Pancreas (tissue), 10 donors: ENCODE measurements at regions not wholly inside any gene's neighbourhood (a gene's known extent, or its start where the extent isn't known, plus 50 kb on each side); places are given as distances from the start of the nearest gene placed in this dataset.
"Not testable (repeated sequence)": the region's sequence is repeated elsewhere in the genome, so short reads cannot be mapped to it uniquely, and the experiment has no call there.

Experiments used
- ATAC-seq, 4 donors: fragments of 200-7000 bp; cut with Tn5 transposase; one replicate each; pipeline versions ENCODE4 v1.8.0 to v1.9.1; 2020; ENCODE audit warnings: mild to moderate bottlenecking in 4 of 4, moderate library complexity in 4 of 4
- DNase-seq, 6 donors: peaks; one replicate each; pipeline ENCODE4 v3.0.0-alpha.2; 2020
- FAIRE-seq: peaks from 2 replicates; lab custom pipeline; 2012; peaks lifted over from hg19 to GRCh38; lab: Jason Lieb, UNC
- H3K27ac ChIP-seq, 4 donors: fragments of 200-600 bp; sonication (generic); 1 replicate in 3 of 4; 2 replicates in 1 of 4; pipeline versions ENCODE4 v1.5.0 to v1.8.0; 2020
- H3K27me3 ChIP-seq, 4 donors: fragments of 200-600 bp; one replicate each; pipeline ENCODE4 v1.8.0; 2021
- H3K36me3 ChIP-seq, 3 donors: fragments of 200-600 bp; sonication (generic) in 1 of 3; one replicate each; pipeline versions ENCODE4 v1.5.0 to v1.8.0; 2020 to 2021
- H3K4me1 ChIP-seq, 3 donors: fragments of 200-600 bp; one replicate each; pipeline ENCODE4 v1.8.0; 2021
- H3K4me3 ChIP-seq, 4 donors: fragments of 200-600 bp; sonication (generic) in 2 of 4; one replicate each; pipeline versions ENCODE4 v1.5.0 to v1.8.0; 2020 to 2021
- H3K9me3 ChIP-seq, 4 donors: fragments of 200-600 bp; one replicate each; pipeline ENCODE4 v1.8.0; 2021
- WGBS, 2 donors: extraction: QIAGEN DNeasy Blood & Tissue Kit; methylation state at CpG; one replicate each; pipeline ENCODE4 v1.1.7; 2013; 5-methylcytosine and 5-hydroxymethylcytosine counted together
- intact Hi-C, 3 donors: fragments of 100-400 bp; cut with DNase I; formaldehyde crosslinking; loops; one replicate each; pipeline versions ENCODE4 v1.11.1 to v1.14.2; 2022
- TF ChIP-seq, protein P1 (sequence below), 4 donors: fragments of 200-600 bp; sonication (generic) in 3 of 4; IDR thresholded peaks; one replicate each; pipeline versions ENCODE4 v1.5.0 to v1.8.0; 2021; ENCODE audit warnings: antibody characterized with exemption in 4 of 4
- donor health status: healthy with polysubstance abuse.
- donor health status: DM: no; HTN: no; CAD: no; lungs with moderate emphysema.
- donor health status: DM: no; HTN: no; CAD: no.
- donor health status: control.
- donor health status: control.
- donor health status: Bipolar disorder and iron deficiency.
- donor health status: DM: yes; HTN: yes; CAD: no.
- donor health status: DM: no; HTN: no; CAD: no.
- donor health status: DM: no; HTN: no; CAD: no.
- donor health status: DM: yes; HTN: yes; CAD: no.

DNA sequence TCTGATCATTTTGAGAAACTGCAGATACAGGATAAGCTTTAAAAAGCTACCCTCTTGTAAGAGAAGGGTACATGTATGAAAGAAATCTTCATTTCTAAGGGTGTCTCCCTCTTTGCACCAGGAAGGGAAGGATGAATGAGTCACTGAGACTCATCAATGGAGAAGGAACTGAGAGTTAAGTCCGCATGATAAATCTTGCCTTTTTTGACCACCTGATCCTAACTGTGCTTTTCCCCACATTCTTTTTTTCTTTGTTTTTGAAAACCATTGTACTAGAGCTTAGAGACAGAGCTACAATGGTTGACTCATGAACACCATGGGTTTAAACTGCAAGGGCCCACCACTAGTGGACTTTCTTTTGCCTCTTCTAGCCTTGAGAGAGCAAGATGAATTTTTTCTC is 353.0 kb upstream of the RGS17 start:
- H3K4me1 ChIP-seq: no peaks in the 10 kb centered on the region
- no peaks in the 10 kb centered on the region for H3K27me3 ChIP-seq
- intact Hi-C loops: no loop called here
- no peak overlapping the region for H3K4me3 ChIP-seq
- H3K27ac ChIP-seq: no peak overlapping the region
- FAIRE-seq (no peak), ATAC-seq (no peak), DNase-seq (no peak)
- no peaks in the 10 kb centered on the region for H3K36me3 ChIP-seq
- TF ChIP-seq, protein P1, sequence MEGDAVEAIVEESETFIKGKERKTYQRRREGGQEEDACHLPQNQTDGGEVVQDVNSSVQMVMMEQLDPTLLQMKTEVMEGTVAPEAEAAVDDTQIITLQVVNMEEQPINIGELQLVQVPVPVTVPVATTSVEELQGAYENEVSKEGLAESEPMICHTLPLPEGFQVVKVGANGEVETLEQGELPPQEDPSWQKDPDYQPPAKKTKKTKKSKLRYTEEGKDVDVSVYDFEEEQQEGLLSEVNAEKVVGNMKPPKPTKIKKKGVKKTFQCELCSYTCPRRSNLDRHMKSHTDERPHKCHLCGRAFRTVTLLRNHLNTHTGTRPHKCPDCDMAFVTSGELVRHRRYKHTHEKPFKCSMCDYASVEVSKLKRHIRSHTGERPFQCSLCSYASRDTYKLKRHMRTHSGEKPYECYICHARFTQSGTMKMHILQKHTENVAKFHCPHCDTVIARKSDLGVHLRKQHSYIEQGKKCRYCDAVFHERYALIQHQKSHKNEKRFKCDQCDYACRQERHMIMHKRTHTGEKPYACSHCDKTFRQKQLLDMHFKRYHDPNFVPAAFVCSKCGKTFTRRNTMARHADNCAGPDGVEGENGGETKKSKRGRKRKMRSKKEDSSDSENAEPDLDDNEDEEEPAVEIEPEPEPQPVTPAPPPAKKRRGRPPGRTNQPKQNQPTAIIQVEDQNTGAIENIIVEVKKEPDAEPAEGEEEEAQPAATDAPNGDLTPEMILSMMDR (IDR thresholded peaks at IDR 0.05): no peak
- WGBS, 2 donors: 89% methylated on average over 1 of the region's 1 CpG
- H3K9me3 ChIP-seq: no peaks in the 10 kb centered on the region

DNA sequence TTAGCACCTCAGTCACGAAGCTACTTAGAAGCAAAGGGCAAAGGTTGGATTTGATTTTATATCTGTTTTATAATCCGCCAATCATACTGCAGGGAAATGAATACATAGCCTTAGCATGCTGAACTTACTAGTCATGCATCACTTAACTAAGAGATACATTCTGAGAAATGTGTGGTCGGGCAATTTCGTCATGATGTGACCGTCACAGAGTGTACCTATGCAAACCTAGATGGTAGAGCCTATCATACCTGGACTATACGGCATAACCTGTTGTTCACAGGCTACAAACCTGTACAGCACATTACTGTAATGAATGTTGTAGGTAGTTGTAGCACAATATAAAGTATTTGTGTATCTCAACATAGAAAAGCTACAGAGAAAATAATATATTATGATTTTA is 345.2 kb upstream of the RGS17 start:
- FAIRE-seq (no peak), DNase-seq (no peak), ATAC-seq (no peak)
- Histone ChIP-seq H3K36me3 (no peaks in the 10 kb centered on the region), H3K4me1 (no peaks in the 10 kb centered on the region), H3K27me3 (no peaks in the 10 kb centered on the region), H3K4me3 (no peak overlapping the region), H3K27ac (no peak overlapping the region), H3K9me3 (no peaks in the 10 kb centered on the region)
- TF ChIP-seq, protein P1 (IDR thresholded peaks at IDR 0.05): no peak
- intact Hi-C loops: no loop called here
- 63 to 68% methylated on average over 6 of the region's 6 CpGs for WGBS, 2 donors

DNA sequence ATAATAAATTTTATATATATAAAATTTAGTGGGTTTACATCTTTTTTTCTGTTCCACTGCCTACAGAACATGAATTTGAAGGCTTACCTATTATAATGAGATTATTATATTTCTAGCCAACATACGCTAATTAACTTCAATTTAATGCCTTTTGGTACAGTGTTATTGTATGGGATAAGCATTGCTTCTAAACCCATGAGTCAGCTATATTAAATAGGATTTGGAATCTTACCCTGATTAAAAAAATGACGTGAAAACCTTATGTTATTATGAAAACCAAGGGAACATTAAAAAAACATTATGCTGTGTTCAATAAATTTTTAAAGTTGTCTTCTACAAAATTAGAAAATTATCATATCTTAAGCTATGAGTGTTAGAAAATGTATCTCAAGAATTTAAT is 334.0 kb upstream of the RGS17 start:
- Histone ChIP-seq H3K27me3 (no peaks in the 10 kb centered on the region), H3K9me3 (no peaks in the 10 kb centered on the region), H3K27ac (no peak overlapping the region), H3K36me3 (no peaks in the 10 kb centered on the region), H3K4me3 (no peak overlapping the region), H3K4me1 (no peaks in the 10 kb centered on the region)
- ATAC-seq (no peak), DNase-seq (no peak), FAIRE-seq (no peak)
- WGBS, 2 donors: 76 to 82% methylated on average over 2 of the region's 2 CpGs
- TF ChIP-seq, protein P1 (IDR thresholded peaks at IDR 0.05): no peak
- intact Hi-C loops: no loop called here

DNA sequence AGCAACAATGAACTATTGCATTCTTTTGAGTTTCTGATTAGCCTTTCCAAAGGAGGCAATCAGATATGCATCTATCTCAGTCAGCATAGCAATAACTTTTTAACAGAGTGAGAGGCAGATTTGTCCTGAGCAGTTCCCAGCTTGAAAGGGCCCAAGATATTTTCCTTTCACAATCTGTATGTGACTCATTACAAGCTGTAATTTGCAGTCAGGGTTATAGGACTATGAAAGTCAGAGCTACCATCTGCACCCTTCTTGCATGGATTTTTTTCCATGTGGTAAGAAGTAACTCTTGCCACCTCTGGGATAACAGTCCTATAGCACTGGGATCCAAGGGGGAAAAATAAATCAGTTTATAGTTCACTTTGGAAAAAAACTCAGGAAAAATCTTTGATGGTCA is 318.2 kb upstream of the RGS17 start:
- FAIRE-seq: no peak

DNA sequence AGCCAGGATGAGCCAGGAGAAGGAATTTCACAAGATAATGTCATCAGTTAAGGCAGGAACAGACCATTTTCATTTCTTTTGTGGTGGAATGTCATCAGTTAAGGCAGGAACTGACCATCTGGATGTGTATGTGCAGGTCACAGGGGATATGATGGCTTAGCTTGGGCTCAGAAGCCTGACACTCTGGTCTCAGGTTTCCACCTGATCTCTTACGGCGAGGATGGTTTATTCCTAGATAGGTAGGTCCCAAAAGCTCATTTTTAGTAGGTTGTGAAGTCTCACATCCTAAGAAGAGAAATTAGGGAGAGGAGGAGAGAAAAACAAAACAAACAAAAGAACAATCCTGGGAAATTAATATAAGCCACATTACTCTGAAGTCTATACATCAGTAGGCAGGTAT is 311.7 kb upstream of the RGS17 start:
- H3K27ac ChIP-seq, H3K36me3 ChIP-seq, H3K9me3 ChIP-seq, FAIRE-seq, intact Hi-C loops, DNase-seq, H3K4me1 ChIP-seq, ATAC-seq, H3K27me3 ChIP-seq, H3K4me3 ChIP-seq: not testable (repeated sequence)
- 74 to 94% methylated on average over 2 of the region's 2 CpGs for WGBS, 2 donors

More for the DNA sequence above, 318.2 kb upstream of the RGS17 start:
- H3K27ac ChIP-seq: no peak overlapping the region
- ATAC-seq (no peak), DNase-seq (no peak)
- H3K4me1 ChIP-seq: no peaks in the 10 kb centered on the region
- intact Hi-C loops: no loop called here
- no peaks in the 10 kb centered on the region for H3K27me3 ChIP-seq
- H3K4me3 ChIP-seq: no peak overlapping the region
- TF ChIP-seq, protein P1 (IDR thresholded peaks at IDR 0.05): no peak
- H3K36me3 ChIP-seq: no peaks in the 10 kb centered on the region
- no peaks in the 10 kb centered on the region for H3K9me3 ChIP-seq

DNA sequence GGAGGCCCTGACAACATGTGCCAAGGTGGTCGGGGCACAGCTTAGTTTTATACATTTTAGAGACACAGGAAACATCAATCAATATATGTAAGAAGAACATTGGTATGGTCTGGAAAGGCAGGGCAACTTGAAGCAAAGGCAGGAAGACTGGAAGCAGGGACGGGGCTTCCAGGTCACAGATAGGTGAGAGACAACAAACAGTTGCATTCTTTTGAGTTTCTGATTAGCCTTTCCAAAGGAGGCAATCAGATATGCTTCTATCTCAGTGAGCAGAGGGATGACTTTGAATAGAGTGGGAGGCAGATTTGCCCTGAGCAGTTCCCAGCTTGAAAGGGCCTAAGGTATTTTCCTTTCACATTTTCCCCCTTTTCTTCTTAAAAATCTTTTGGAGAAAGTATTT is 311.0 kb upstream of the RGS17 start:
- no peak for FAIRE-seq
- WGBS, 2 donors: 31 to 36% methylated on average over 2 of the region's 2 CpGs
- H3K4me1 ChIP-seq: no peaks in the 10 kb centered on the region
- TF ChIP-seq, protein P1 (IDR thresholded peaks at IDR 0.05): no peak
- no peak overlapping the region for H3K27ac ChIP-seq
- no peaks in the 10 kb centered on the region for H3K36me3 ChIP-seq
- no peak for ATAC-seq
- H3K27me3 ChIP-seq: no peaks in the 10 kb centered on the region
- DNase-seq: no peak
- intact Hi-C loops: no loop called here
- H3K4me3 ChIP-seq: no peak overlapping the region
- peaks cover 0 to 4% (median 0%) of the 10 kb centered on the region in 4 donors for H3K9me3 ChIP-seq
